PFSK-1 (cell line): ENCODE measurements at regions not wholly inside any gene's neighbourhood (a gene's known extent, or its start where the extent isn't known, plus 50 kb on each side); places are given as distances from the start of the nearest gene placed in this dataset.

ENCODE experiments used
- POLR2AphosphoS5 ChIP-seq: IDR thresholded peaks from 2 replicates; pipeline ENCODE4 v1.6.1; 2012; ENCODE audit warnings: low read depth, mild to moderate bottlenecking, control low read depth, low read length, moderate library complexity
- SIN3A ChIP-seq: IDR thresholded peaks from 2 replicates; pipeline ENCODE4 v1.6.1; 2012; ENCODE audit warnings: mild to moderate bottlenecking, low read length, moderate library complexity, borderline replicate concordance; ENCODE audit not compliant: insufficient read depth
- TAF1 ChIP-seq: IDR thresholded peaks from 2 replicates; pipeline ENCODE4 v1.6.1; 2012; ENCODE audit warnings: low read length, control low read depth, borderline replicate concordance; ENCODE audit not compliant: insufficient read depth

DNA sequence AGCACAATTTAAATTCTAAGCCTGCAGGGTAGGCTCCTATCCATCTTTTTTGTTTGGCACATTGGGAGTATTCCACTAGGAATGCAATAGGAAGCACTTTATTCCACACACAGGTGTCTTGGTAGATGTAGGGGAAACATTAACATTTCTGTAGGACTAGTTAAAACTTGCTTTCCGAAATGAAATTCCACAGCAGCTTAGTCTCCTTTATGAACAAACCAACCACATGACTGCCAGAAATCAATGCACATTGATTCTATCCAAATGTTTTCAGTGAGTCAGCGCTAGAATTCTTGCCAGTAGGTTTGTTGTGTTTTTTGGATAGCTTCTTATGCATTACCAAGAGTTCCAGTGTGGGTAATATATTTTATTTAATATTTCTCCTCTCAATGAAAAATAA, 207.9 kb upstream of the CSNK1A1L start:
- TF ChIP-seq SIN3A = no peak
- no peak for TF ChIP-seq TAF1
- no peak for TF ChIP-seq POLR2AphosphoS5
